ENCODE measurements at regions not wholly inside any gene's neighbourhood (a gene's known extent, or its start where the extent isn't known, plus 50 kb on each side); places are given as distances from the start of the nearest gene placed in this dataset.

GRCh38 chr5:98585661-98586310, 187.7 kb upstream of the RGMB start:
- no peak for DNase-seq

- no peak for DNase-seq
Measured at GRCh38 chr5:98586581-98586980, 186.9 kb upstream of the RGMB start.

- DNase-seq = no peak
Measured at GRCh38 chr5:98587166-98587565, 186.3 kb upstream of the RGMB start.

- DNase-seq = no peak
Measured at GRCh38 chr5:98588215-98588614, 185.2 kb upstream of the RGMB start.

- DNase-seq = no peak
Measured at GRCh38 chr5:98593418-98593817, 180.0 kb upstream of the RGMB start.

GRCh38 chr5:98594098-98594497, 179.4 kb upstream of the RGMB start:
- DNase-seq = no peak

- DNase-seq = no peak
Measured at GRCh38 chr5:98599016-98599415, 174.4 kb upstream of the RGMB start.

- DNase-seq = no peak
Measured at GRCh38 chr5:98602534-98603112, 170.8 kb upstream of the RGMB start.

GRCh38 chr5:98603456-98603855, 170.0 kb upstream of the RGMB start:
- no peak for DNase-seq

- DNase-seq = no peak
Measured at GRCh38 chr5:98604301-98604700, 169.2 kb upstream of the RGMB start.

- no peak for DNase-seq
Measured at GRCh38 chr5:98604721-98605425, 168.6 kb upstream of the RGMB start.

- DNase-seq = no peak
Measured at GRCh38 chr5:98605426-98605825, 168.0 kb upstream of the RGMB start.

GRCh38 chr5:98606961-98607360, 166.5 kb upstream of the RGMB start:
- no peak for DNase-seq

- no peak for DNase-seq
Measured at GRCh38 chr5:98608052-98608451, 165.4 kb upstream of the RGMB start.

GRCh38 chr5:98614341-98614740, 159.1 kb upstream of the RGMB start:
- no peak for DNase-seq

GRCh38 chr5:98621821-98622220, 151.6 kb upstream of the RGMB start:
- no peak for DNase-seq

- no peak for DNase-seq
Measured at GRCh38 chr5:98624145-98624880, 149.2 kb upstream of the RGMB start.

GRCh38 chr5:98627121-98627520, 146.3 kb upstream of the RGMB start:
- DNase-seq = no peak

- DNase-seq = no peak
Measured at GRCh38 chr5:98630621-98631020, 142.8 kb upstream of the RGMB start.

GRCh38 chr5:98631311-98632054, 142.0 kb upstream of the RGMB start:
- no peak for DNase-seq

GRCh38 chr5:98635656-98636055, 137.8 kb upstream of the RGMB start:
- no peak for DNase-seq

GRCh38 chr5:98637116-98637515, 136.3 kb upstream of the RGMB start:
- DNase-seq = no peak

- no peak for DNase-seq
Measured at GRCh38 chr5:98637557-98637956, 135.9 kb upstream of the RGMB start.

Measured in activated CD4-positive, alpha-beta T cell treated with anti-CD3 and anti-CD28 coated beads, Interleukin-2, amount 50 U/mL, for 48 hours (primary cell).